Adrenal gland (tissue), 5 donors: ENCODE measurements at regions not wholly inside any gene's neighbourhood (a gene's known extent, or its start where the extent isn't known, plus 50 kb on each side); places are given as distances from the start of the nearest gene placed in this dataset.

Source experiments
- POLR2A ChIP-seq, 2 donors: fragments of 450-650 bp; IDR thresholded peaks; one replicate each; pipeline ENCODE4 v1.6.1; 2017; ENCODE audit warnings: antibody characterized with exemption in 2 of 2, mild to moderate bottlenecking in 2 of 2, moderate library complexity in 1 of 2
- TF ChIP-seq, protein P1 (sequence below), 6 experiments: fragments of 450-650 bp in 4 of 6; fragments of 200-600 bp in 2 of 6; sonication (generic) in 1 of 6; IDR thresholded peaks; 1 replicate in 5 of 6; 2 replicates in 1 of 6; pipeline versions ENCODE4 v1.5.1 to v1.8.0; 2016 to 2021; ENCODE audit warnings: antibody characterized with exemption in 6 of 6, mild to moderate bottlenecking in 2 of 6, moderate library complexity in 1 of 6
- donor health status: DM: no; HTN: no; CAD: no.

DNA sequence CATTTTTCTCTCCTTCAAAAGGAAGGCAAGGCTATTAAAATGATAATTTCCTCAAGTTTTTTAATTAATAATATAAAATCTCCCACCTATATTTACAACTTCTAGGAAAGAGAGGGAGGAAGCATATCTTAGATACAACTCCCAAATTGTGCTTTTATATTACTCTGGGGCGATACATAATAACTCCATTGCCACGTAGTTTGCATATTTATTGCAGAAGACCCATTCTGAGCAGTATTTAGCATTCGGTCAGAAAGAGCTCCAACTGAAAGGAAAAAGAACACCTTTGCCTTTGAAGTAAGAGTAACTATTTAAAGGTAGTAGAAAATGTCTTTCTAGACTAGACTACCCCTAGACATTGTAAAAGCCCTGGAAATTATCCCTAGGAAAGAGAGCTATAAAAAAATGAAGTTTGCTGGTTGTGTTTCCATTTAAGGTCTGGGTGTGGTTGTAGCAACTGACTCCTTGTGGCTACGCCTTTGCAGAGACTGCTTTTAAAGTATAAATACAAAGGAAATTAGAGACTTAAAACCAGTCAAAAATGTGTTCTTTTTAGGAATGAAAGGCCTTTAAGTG is 566.1 kb downstream of the ZNF608 start:
- TF ChIP-seq, protein P1, sequence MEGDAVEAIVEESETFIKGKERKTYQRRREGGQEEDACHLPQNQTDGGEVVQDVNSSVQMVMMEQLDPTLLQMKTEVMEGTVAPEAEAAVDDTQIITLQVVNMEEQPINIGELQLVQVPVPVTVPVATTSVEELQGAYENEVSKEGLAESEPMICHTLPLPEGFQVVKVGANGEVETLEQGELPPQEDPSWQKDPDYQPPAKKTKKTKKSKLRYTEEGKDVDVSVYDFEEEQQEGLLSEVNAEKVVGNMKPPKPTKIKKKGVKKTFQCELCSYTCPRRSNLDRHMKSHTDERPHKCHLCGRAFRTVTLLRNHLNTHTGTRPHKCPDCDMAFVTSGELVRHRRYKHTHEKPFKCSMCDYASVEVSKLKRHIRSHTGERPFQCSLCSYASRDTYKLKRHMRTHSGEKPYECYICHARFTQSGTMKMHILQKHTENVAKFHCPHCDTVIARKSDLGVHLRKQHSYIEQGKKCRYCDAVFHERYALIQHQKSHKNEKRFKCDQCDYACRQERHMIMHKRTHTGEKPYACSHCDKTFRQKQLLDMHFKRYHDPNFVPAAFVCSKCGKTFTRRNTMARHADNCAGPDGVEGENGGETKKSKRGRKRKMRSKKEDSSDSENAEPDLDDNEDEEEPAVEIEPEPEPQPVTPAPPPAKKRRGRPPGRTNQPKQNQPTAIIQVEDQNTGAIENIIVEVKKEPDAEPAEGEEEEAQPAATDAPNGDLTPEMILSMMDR (IDR thresholded peaks at IDR 0.05): no peak
- TF ChIP-seq POLR2A (IDR thresholded peaks at IDR 0.05): no peak
